ENCODE measurements at regions not wholly inside any gene's neighbourhood (a gene's known extent, or its start where the extent isn't known, plus 50 kb on each side); places are given as distances from the start of the nearest gene placed in this dataset.

DNA sequence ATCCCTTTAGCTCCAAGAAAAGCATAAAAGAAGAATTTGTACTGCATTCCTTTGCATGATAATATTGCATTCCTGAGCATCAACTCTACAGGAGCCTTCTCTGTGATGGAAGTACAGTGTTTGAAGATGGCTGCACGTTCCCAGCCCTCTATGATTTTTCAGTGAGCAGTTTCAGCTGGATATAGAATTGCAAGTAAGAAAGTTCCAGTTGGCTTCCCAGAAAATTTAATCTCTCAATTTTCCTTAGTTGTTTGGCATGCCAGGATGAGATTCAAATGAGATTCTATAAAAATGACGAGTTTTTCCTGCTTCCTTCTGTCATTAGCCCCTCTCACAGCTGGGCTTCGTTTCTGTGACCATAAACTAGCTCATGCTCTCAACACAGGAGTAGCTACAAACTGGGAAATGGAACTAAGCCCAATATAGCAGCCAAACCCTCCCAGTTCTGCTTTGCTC, 109.9 kb downstream of the TTC8 start:
- no peaks in the 10 kb centered on the region for H4K20me1 ChIP-seq (ENCODE audit: insufficient read depth, low read length, poor library complexity, severe bottlenecking)
- H3K27me3 ChIP-seq (ENCODE audit: insufficient read depth, low read length, poor library complexity, severe bottlenecking): no peaks in the 10 kb centered on the region
- no peaks in the 10 kb centered on the region for H3F3A ChIP-seq (ENCODE audit: low read depth)
- no peak overlapping the region for H3K9ac ChIP-seq (ENCODE audit: low read depth, low read length, poor library complexity, severe bottlenecking)
- TF ChIP-seq EZH2phosphoT487 (IDR thresholded peaks at IDR 0.05; ENCODE audit: borderline replicate concordance): no peak
- no peak for TF ChIP-seq CTCF (conservative IDR thresholded peaks at IDR 0.05; ENCODE audit: low read length)
- H2AFZ ChIP-seq (ENCODE audit: low read length): no peak overlapping the region
- no peaks in the 10 kb centered on the region for H3K9me3 ChIP-seq (ENCODE audit: insufficient read depth, low read depth, low read length)
- no peak overlapping the region for H3K4me2 ChIP-seq (ENCODE audit: low read depth, low read length, poor library complexity, severe bottlenecking)
- no peaks in the 10 kb centered on the region for H3K4me1 ChIP-seq (ENCODE audit: insufficient read depth, low read length, poor library complexity, severe bottlenecking)
- H3K4me3 ChIP-seq (ENCODE audit: low read length, poor library complexity, severe bottlenecking): no peak overlapping the region
- H3K36me3 ChIP-seq (ENCODE audit: insufficient read depth, low read length): no peaks in the 10 kb centered on the region
- H3K9me2 ChIP-seq (replicated peaks; ENCODE audit: low read depth, low read length): no peaks in the 10 kb centered on the region
- no peaks in the 10 kb centered on the region for H3K79me2 ChIP-seq (ENCODE audit: insufficient read depth, low read length)

DNA sequence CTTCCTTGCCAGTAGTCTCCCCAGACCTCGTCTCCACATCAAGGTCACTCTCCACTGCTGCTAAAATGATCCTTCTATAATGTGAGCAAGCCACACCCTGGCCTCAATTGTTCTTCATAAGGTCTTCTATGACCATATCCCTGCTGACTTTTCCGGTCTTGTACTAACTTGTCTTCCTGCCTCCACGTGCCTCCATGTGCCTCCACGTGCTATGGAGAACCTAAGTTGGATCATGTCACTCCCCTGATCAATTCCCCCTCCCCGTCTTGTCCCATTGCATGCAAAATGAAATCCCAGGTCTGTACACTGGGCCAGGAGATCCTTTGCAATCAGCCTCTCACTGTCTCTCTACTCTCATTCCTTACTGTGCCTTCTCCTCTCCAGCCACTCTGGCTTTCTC, 110.6 kb downstream of the TTC8 start:
- Histone ChIP-seq H3K4me1 (ENCODE audit: insufficient read depth, low read length, poor library complexity, severe bottlenecking) (no peaks in the 10 kb centered on the region), H3F3A (ENCODE audit: low read depth) (no peaks in the 10 kb centered on the region), H3K79me2 (ENCODE audit: insufficient read depth, low read length) (no peaks in the 10 kb centered on the region), H3K4me2 (ENCODE audit: low read depth, low read length, poor library complexity, severe bottlenecking) (no peak overlapping the region), H3K9me3 (ENCODE audit: insufficient read depth, low read depth, low read length) (no peaks in the 10 kb centered on the region), H2AFZ (ENCODE audit: low read length) (no peak overlapping the region), H4K20me1 (ENCODE audit: insufficient read depth, low read length, poor library complexity, severe bottlenecking) (no peaks in the 10 kb centered on the region), H3K4me3 (ENCODE audit: low read length, poor library complexity, severe bottlenecking) (no peak overlapping the region), H3K9ac (ENCODE audit: low read depth, low read length, poor library complexity, severe bottlenecking) (no peak overlapping the region), H3K36me3 (ENCODE audit: insufficient read depth, low read length) (no peaks in the 10 kb centered on the region), H3K9me2 (replicated peaks; ENCODE audit: low read depth, low read length) (no peaks in the 10 kb centered on the region), H3K27me3 (ENCODE audit: insufficient read depth, low read length, poor library complexity, severe bottlenecking) (no peaks in the 10 kb centered on the region)
- TF ChIP-seq EZH2phosphoT487 (IDR thresholded peaks at IDR 0.05; ENCODE audit: borderline replicate concordance) (no peak), CTCF (conservative IDR thresholded peaks at IDR 0.05; ENCODE audit: low read length) (no peak)

GRCh38 chr14:88937706-88938105, 113.3 kb downstream of the TTC8 start:
- no peak overlapping the region for H3K4me3 ChIP-seq (ENCODE audit: low read length, poor library complexity, severe bottlenecking)
- no peak overlapping the region for H2AFZ ChIP-seq (ENCODE audit: low read length)
- TF ChIP-seq EZH2phosphoT487 (IDR thresholded peaks at IDR 0.05; ENCODE audit: borderline replicate concordance): no peak
- TF ChIP-seq CTCF (conservative IDR thresholded peaks at IDR 0.05; ENCODE audit: low read length): no peak
- no peaks in the 10 kb centered on the region for H3K79me2 ChIP-seq (ENCODE audit: insufficient read depth, low read length)
- H3K9ac ChIP-seq (ENCODE audit: low read depth, low read length, poor library complexity, severe bottlenecking): no peak overlapping the region
- no peak overlapping the region for H3K4me2 ChIP-seq (ENCODE audit: low read depth, low read length, poor library complexity, severe bottlenecking)
- H3K9me3 ChIP-seq (ENCODE audit: insufficient read depth, low read depth, low read length): no peaks in the 10 kb centered on the region
- no peaks in the 10 kb centered on the region for H3K27me3 ChIP-seq (ENCODE audit: insufficient read depth, low read length, poor library complexity, severe bottlenecking)
- no peaks in the 10 kb centered on the region for H4K20me1 ChIP-seq (ENCODE audit: insufficient read depth, low read length, poor library complexity, severe bottlenecking)
- no peaks in the 10 kb centered on the region for H3K36me3 ChIP-seq (ENCODE audit: insufficient read depth, low read length)
- no peaks in the 10 kb centered on the region for H3K4me1 ChIP-seq (ENCODE audit: insufficient read depth, low read length, poor library complexity, severe bottlenecking)
- no peaks in the 10 kb centered on the region for H3K9me2 ChIP-seq (replicated peaks; ENCODE audit: low read depth, low read length)
- no peaks in the 10 kb centered on the region for H3F3A ChIP-seq (ENCODE audit: low read depth)
